GM12872 (cell line): ENCODE measurements at regions not wholly inside any gene's neighbourhood (a gene's known extent, or its start where the extent isn't known, plus 50 kb on each side); places are given as distances from the start of the nearest gene placed in this dataset.

ENCODE experiments used
- CTCF ChIP-seq: IDR thresholded peaks from 3 replicates; pipeline ENCODE4 v1.5.1; 2011; ENCODE audit warnings: low read depth, mild to moderate bottlenecking, low read length, moderate library complexity; ENCODE audit not compliant: insufficient read depth

GRCh38 chr6:97815301-97815812, 532.3 kb upstream of the MMS22L start:
- TF ChIP-seq CTCF: no peak

GRCh38 chr6:97816526-97816925, 533.5 kb upstream of the MMS22L start:
- TF ChIP-seq CTCF: no peak

- TF ChIP-seq CTCF: no peak
These were observed 536.7 kb upstream of the MMS22L start for GRCh38 chr6:97819710-97820109.

GRCh38 chr6:97820400-97820799, 537.4 kb upstream of the MMS22L start:
- no peak for TF ChIP-seq CTCF

- TF ChIP-seq CTCF: no peak
These were observed 539.6 kb upstream of the MMS22L start for GRCh38 chr6:97822632-97823031.

GRCh38 chr6:97841763-97842162, 558.7 kb upstream of the MMS22L start:
- TF ChIP-seq CTCF: no peak

- TF ChIP-seq CTCF: no peak
These were observed 559.5 kb upstream of the MMS22L start for GRCh38 chr6:97842521-97842920.

GRCh38 chr6:97849390-97849789, 566.4 kb upstream of the MMS22L start:
- no peak for TF ChIP-seq CTCF
